WTC11 (cell line): ENCODE measurements at regions not wholly inside any gene's neighbourhood (a gene's known extent, or its start where the extent isn't known, plus 50 kb on each side); places are given as distances from the start of the nearest gene placed in this dataset.

ENCODE experiments used
- ATAC-seq: fragments of 200-7000 bp; cut with Tn5 transposase; 2 replicates; pipeline ENCODE4 v1.10.0; 2021; ENCODE audit warnings: mild to moderate bottlenecking, moderate library complexity
- CTCF ChIA-PET: fragments of 300-600 bp; sonication (Branson Sonifier 250); formaldehyde crosslinking; loops from one replicate; lab custom pipeline; 2021; ENCODE audit warnings: antibody characterized with exemption; lab: Charles Lee
- POLR2A ChIA-PET: fragments of 350-600 bp; sonication (Branson Sonifier 250); formaldehyde crosslinking; loops from one replicate; lab custom pipeline; 2021; ENCODE audit warnings: antibody characterized with exemption; lab: Charles Lee
- DNase-seq: peaks from one replicate; pipeline ENCODE4 v3.0.0; 2021; ENCODE audit warnings: low spot score
- H3K27ac Mint-ChIP-seq: 2 replicates; pipeline ENCODE4 v1.8.0; 2021; ENCODE audit warnings: mixed read lengths
- H3K27me3 Mint-ChIP-seq: 2 replicates; pipeline ENCODE4 v1.8.0; 2021; ENCODE audit warnings: low read depth, mild to moderate bottlenecking, moderate library complexity, mixed read lengths
- H3K36me3 Mint-ChIP-seq: 2 replicates; pipeline ENCODE4 v1.8.0; 2021; ENCODE audit warnings: mixed read lengths
- H3K4me1 Mint-ChIP-seq: 2 replicates; pipeline ENCODE4 v1.8.0; 2022; ENCODE audit warnings: mixed read lengths
- H3K4me3 Mint-ChIP-seq: 2 replicates; pipeline ENCODE4 v1.8.0; 2021; ENCODE audit warnings: mild to moderate bottlenecking, moderate library complexity, mixed read lengths
- H3K9me3 Mint-ChIP-seq: 2 replicates; pipeline ENCODE4 v1.8.0; 2021; ENCODE audit warnings: mixed read lengths
- CBFB ChIP-seq: sonication (generic); formaldehyde crosslinking; IDR thresholded peaks from 2 replicates; pipeline ENCODE4 v1.8.1; 2022; ENCODE audit warnings: mild to moderate bottlenecking, low read depth, missing genetic modification reagents
- CREM ChIP-seq: sonication (generic); formaldehyde crosslinking; IDR thresholded peaks from 2 replicates; pipeline ENCODE4 v1.8.1; 2022; ENCODE audit warnings: mild to moderate bottlenecking, missing genetic modification reagents, moderate library complexity
- GABPB1 ChIP-seq: sonication (generic); formaldehyde crosslinking; IDR thresholded peaks from 2 replicates; pipeline ENCODE4 v1.8.1; 2023; ENCODE audit warnings: mild to moderate bottlenecking, missing genetic modification reagents
- HMGA2 ChIP-seq: fragments of 250-450 bp; sonication (Bioruptor Pico); IDR thresholded peaks from 2 replicates; pipeline ENCODE4 v1.4.0; 2021; ENCODE audit warnings: mild to moderate bottlenecking, moderate library complexity
- IRF2 ChIP-seq: sonication (generic); formaldehyde crosslinking; IDR thresholded peaks from 2 replicates; pipeline ENCODE4 v1.8.0; 2022; ENCODE audit warnings: low read depth, missing genetic modification reagents, borderline replicate concordance
- KAT7 ChIP-seq: sonication (generic); formaldehyde crosslinking; IDR thresholded peaks from 2 replicates; pipeline ENCODE4 v1.8.1; 2023; ENCODE audit warnings: missing genetic modification reagents, mild to moderate bottlenecking, borderline replicate concordance
- NR1H2 ChIP-seq: sonication (generic); formaldehyde crosslinking; IDR thresholded peaks from 2 replicates; pipeline ENCODE4 v1.9.0; 2021; ENCODE audit warnings: mild to moderate bottlenecking, moderate library complexity, missing genetic modification reagents
- SP1 ChIP-seq: sonication (generic); formaldehyde crosslinking; conservative IDR thresholded peaks from 2 replicates; pipeline ENCODE4 v1.8.1; 2022; ENCODE audit warnings: missing genetic modification reagents
- TCF7 ChIP-seq: sonication (generic); formaldehyde crosslinking; IDR thresholded peaks from 2 replicates; pipeline ENCODE4 v1.8.0; 2022; ENCODE audit warnings: mild to moderate bottlenecking, low read depth, missing genetic modification reagents, moderate library complexity
- TEAD4 ChIP-seq: sonication (generic); formaldehyde crosslinking; IDR thresholded peaks from 2 replicates; pipeline ENCODE4 v1.8.0; 2022; ENCODE audit warnings: mild to moderate bottlenecking, missing genetic modification reagents
- TP53 ChIP-seq: sonication (generic); formaldehyde crosslinking; IDR thresholded peaks from 2 replicates; pipeline ENCODE4 v1.8.1; 2023; ENCODE audit warnings: mild to moderate bottlenecking, missing genetic modification reagents
- ZNF219 ChIP-seq: sonication (generic); formaldehyde crosslinking; IDR thresholded peaks from 2 replicates; pipeline ENCODE4 v1.8.0; 2023; ENCODE audit warnings: missing genetic modification reagents, mild to moderate bottlenecking, borderline replicate concordance
- ZNF317 ChIP-seq: sonication (generic); formaldehyde crosslinking; IDR thresholded peaks from 2 replicates; pipeline ENCODE4 v1.8.1; 2023; ENCODE audit warnings: low read depth, mild to moderate bottlenecking, moderate library complexity, missing genetic modification reagents, borderline replicate concordance
- TF ChIP-seq, protein P1 (sequence below): fragments of 200-600 bp; IDR thresholded peaks from 2 replicates; pipeline ENCODE4 v1.8.0; 2022; ENCODE audit warnings: antibody characterized with exemption
- TF ChIP-seq, protein P2 (sequence below): fragments of 250-450 bp; sonication (Bioruptor Pico); conservative IDR thresholded peaks from 2 replicates; pipeline ENCODE4 v1.9.0; 2021; ENCODE audit warnings: mild to moderate bottlenecking
- TF ChIP-seq, protein P3 (sequence below): sonication (generic); formaldehyde crosslinking; IDR thresholded peaks from 2 replicates; pipeline ENCODE4 v1.8.1; 2022; ENCODE audit warnings: low read depth, missing genetic modification reagents, borderline replicate concordance
- TF ChIP-seq, protein P4 (sequence below): fragments of 250-450 bp; sonication (Bioruptor Pico); IDR thresholded peaks from 2 replicates; pipeline ENCODE4 v1.9.0; 2021; ENCODE audit warnings: moderate library complexity, mild to moderate bottlenecking, inconsistent platforms, borderline replicate concordance
- TF ChIP-seq, protein P5 (sequence below): sonication (generic); formaldehyde crosslinking; IDR thresholded peaks from 2 replicates; pipeline ENCODE4 v1.8.0; 2022; ENCODE audit warnings: mild to moderate bottlenecking, missing genetic modification reagents
- TF ChIP-seq, protein P6 (sequence below): sonication (generic); formaldehyde crosslinking; IDR thresholded peaks from 2 replicates; pipeline ENCODE4 v1.8.0; 2022; ENCODE audit warnings: mild to moderate bottlenecking, missing genetic modification reagents

DNA sequence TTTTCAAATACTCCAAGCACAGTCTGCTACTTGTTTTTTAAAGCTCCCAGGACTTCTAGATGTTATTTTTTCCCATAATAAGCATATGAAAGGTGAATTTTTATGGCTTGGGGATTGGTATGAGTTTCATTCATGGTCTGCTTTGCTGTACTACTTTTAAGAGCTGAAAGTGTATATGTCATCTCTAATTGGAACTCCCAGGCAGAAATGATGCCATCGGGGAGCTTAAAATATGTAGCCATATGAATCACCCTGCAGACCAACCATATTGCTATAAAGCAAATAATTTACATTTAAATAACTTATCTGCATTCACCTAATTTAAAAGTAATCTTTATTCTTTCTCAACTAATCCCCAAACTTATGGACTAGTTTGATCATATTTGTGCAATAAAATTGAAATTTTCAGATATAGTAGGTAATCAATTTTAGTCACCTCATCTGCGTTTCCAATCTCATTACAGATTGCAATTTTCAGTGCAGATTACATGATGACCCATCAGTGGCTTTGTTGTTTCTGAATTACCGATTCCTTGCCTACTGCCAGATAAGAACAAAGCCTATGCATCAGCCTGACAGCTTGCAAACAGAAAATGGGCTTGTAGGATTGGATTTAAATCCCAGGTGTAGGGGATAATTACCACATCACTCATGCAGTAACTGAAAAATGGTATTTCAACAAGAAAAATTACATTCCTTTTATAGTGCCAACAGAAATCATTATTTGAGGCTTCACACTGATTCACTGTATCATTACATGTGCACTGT is 689.4 kb downstream of the NOVA1 start:
- no peaks in the 10 kb centered on the region for H3K36me3 Mint-ChIP-seq
- H3K27ac Mint-ChIP-seq = no peak overlapping the region
- H3K27me3 Mint-ChIP-seq = no peaks in the 10 kb centered on the region
- TF ChIP-seq, protein P1, sequence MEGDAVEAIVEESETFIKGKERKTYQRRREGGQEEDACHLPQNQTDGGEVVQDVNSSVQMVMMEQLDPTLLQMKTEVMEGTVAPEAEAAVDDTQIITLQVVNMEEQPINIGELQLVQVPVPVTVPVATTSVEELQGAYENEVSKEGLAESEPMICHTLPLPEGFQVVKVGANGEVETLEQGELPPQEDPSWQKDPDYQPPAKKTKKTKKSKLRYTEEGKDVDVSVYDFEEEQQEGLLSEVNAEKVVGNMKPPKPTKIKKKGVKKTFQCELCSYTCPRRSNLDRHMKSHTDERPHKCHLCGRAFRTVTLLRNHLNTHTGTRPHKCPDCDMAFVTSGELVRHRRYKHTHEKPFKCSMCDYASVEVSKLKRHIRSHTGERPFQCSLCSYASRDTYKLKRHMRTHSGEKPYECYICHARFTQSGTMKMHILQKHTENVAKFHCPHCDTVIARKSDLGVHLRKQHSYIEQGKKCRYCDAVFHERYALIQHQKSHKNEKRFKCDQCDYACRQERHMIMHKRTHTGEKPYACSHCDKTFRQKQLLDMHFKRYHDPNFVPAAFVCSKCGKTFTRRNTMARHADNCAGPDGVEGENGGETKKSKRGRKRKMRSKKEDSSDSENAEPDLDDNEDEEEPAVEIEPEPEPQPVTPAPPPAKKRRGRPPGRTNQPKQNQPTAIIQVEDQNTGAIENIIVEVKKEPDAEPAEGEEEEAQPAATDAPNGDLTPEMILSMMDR = no peak
- TF ChIP-seq NR1H2 (no peak), TCF7 (CRISPR knock-in tag) (no peak), HMGA2 (CRISPR knock-in tag) (no peak), IRF2 (CRISPR knock-in tag) (no peak), CREM (no peak)
- ChIA-PET CTCF (interaction anchor here (1.3 kb wide), 1 partner anchor 35 kb away, joined by 4 read pairs; no protein-coding TSS in a partner anchor), POLR2A (no interaction called here)
- ATAC-seq (no peak), DNase-seq (no peak)
- no peak overlapping the region for H3K4me3 Mint-ChIP-seq
- H3K4me1 Mint-ChIP-seq = no peaks in the 10 kb centered on the region
- no peaks in the 10 kb centered on the region for H3K9me3 Mint-ChIP-seq

DNA sequence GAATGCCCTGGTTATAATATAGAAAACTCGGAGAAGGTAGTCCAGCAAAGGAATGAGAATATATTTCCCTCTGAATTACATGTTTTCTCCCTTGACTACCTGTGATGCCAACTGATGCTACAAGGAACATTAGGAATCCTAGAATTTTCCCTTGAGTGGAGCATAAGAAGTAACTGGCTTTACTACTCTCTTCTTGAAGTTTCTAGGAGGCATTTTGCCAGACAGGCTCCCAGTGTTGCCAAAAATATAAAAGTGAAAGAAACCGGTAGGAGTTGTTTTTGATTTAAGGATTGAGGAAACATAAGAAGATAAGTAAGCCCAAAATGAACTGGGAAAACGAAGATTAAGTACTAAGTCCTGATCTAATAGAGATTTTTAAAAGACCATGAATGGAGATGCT is 693.4 kb downstream of the NOVA1 start:
- TF ChIP-seq, protein P2, sequence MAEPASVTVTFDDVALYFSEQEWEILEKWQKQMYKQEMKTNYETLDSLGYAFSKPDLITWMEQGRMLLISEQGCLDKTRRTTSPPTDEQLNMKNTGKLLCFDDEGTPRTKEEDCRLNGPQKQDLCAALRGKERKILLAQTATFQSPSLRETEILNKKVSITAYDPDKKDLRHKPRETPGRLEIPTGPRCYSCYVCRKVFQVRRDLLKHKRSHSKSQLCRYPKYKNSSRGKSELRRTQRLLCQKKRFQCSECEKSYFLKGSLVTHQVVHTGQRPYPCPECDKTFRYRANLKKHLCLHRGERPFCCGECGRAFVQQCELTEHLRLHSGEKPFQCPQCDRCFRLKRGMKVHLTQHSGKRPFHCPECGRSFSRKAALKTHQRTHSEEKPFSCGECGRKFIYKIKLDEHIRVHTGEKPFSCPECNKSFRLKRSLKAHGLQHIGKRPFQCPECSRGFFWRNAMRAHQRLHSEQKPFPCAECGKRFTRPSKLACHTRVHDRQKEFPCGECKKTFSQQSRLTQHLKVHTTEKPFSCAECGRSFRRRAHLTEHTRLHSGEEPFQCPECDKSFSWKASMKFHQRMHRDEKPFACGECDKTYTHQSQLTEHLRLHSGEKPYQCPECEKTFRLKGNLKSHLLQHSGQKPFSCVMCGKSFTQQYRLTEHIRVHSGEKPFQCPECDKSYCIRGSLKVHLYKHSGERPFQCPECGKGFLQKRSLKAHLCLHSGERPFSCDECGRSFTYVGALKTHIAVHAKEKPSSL (CRISPR knock-in tag) = no peak
- TF ChIP-seq SP1 (CRISPR knock-in tag) = no peak
- CTCF ChIA-PET = no interaction called here
- no peaks in the 10 kb centered on the region for H3K27me3 Mint-ChIP-seq
- DNase-seq (no peak), ATAC-seq (no peak)
- H3K27ac Mint-ChIP-seq = no peak overlapping the region
- POLR2A ChIA-PET = no interaction called here
- no peak overlapping the region for H3K4me3 Mint-ChIP-seq
- no peaks in the 10 kb centered on the region for H3K4me1 Mint-ChIP-seq
- H3K9me3 Mint-ChIP-seq = no peaks in the 10 kb centered on the region
- H3K36me3 Mint-ChIP-seq = no peaks in the 10 kb centered on the region

DNA sequence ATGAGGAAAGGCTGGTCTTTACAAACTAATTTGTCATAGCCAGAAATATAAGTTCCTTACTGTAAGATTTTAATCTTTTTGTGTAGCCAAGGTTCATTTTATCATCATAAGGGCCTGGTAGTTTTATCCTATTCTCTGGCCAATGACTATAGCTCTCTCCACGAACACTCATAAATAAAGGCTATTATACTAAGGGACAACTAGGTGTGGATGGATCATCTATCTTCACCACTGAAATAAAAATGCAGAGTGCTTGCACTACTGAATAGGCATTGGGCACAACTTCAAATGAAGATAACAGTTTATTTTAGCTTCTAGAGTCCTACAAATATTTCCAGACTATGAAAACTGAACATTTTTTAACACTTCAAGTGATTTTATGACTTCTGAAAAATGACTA is 698.6 kb downstream of the NOVA1 start:
- Mint-ChIP-seq H3K27ac (no peak overlapping the region), H3K36me3 (no peaks in the 10 kb centered on the region), H3K27me3 (no peaks in the 10 kb centered on the region), H3K4me1 (peaks cover 28% of the 10 kb centered on the region), H3K9me3 (no peaks in the 10 kb centered on the region), H3K4me3 (no peak overlapping the region)
- ATAC-seq (no peak), DNase-seq (no peak)
- POLR2A ChIA-PET = no interaction called here
- CTCF ChIA-PET = interaction anchor here (1.8 kb wide), 1 partner anchor 109 kb away, joined by 6 read pairs; no protein-coding TSS in a partner anchor
- TF ChIP-seq, protein P3, sequence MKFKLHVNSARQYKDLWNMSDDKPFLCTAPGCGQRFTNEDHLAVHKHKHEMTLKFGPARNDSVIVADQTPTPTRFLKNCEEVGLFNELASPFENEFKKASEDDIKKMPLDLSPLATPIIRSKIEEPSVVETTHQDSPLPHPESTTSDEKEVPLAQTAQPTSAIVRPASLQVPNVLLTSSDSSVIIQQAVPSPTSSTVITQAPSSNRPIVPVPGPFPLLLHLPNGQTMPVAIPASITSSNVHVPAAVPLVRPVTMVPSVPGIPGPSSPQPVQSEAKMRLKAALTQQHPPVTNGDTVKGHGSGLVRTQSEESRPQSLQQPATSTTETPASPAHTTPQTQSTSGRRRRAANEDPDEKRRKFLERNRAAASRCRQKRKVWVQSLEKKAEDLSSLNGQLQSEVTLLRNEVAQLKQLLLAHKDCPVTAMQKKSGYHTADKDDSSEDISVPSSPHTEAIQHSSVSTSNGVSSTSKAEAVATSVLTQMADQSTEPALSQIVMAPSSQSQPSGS (CRISPR knock-in tag) = no peak
- TF ChIP-seq, protein P4, sequence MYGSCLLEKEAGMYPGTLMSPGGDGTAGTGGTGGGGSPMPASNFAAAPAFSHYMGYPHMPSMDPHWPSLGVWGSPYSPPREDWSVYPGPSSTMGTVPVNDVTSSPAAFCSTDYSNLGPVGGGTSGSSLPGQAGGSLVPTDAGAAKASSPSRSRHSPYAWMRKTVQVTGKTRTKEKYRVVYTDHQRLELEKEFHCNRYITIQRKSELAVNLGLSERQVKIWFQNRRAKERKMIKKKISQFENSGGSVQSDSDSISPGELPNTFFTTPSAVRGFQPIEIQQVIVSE = no peak
- TF ChIP-seq, protein P1 = no peak
- TF ChIP-seq ZNF317 (no peak), KAT7 (no peak), TCF7 (CRISPR knock-in tag) (no peak), TEAD4 (CRISPR knock-in tag) (no peak), ZNF219 (CRISPR knock-in tag) (no peak), CBFB (no peak), SP1 (CRISPR knock-in tag) (no peak), TP53 (CRISPR knock-in tag) (no peak), GABPB1 (CRISPR knock-in tag) (no peak)
- TF ChIP-seq, protein P5, sequence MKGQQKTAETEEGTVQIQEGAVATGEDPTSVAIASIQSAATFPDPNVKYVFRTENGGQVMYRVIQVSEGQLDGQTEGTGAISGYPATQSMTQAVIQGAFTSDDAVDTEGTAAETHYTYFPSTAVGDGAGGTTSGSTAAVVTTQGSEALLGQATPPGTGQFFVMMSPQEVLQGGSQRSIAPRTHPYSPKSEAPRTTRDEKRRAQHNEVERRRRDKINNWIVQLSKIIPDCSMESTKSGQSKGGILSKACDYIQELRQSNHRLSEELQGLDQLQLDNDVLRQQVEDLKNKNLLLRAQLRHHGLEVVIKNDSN = no peak
- TF ChIP-seq, protein P6, sequence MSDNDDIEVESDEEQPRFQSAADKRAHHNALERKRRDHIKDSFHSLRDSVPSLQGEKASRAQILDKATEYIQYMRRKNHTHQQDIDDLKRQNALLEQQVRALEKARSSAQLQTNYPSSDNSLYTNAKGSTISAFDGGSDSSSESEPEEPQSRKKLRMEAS (CRISPR knock-in tag) = no peak
